Neural cell (in vitro differentiated cells): ENCODE measurements at regions not wholly inside any gene's neighbourhood (a gene's known extent, or its start where the extent isn't known, plus 50 kb on each side); places are given as distances from the start of the nearest gene placed in this dataset.

ENCODE experiments used
- H2AFZ ChIP-seq: fragments of 200-600, 300-800 bp; sonication (generic), shearing (Covaris generic); 2 replicates; pipeline ENCODE4 v1.6.0; 2014; ENCODE audit warnings: low read depth, mild to moderate bottlenecking, antibody characterized with exemption, low read length, moderate library complexity
- H3F3A ChIP-seq: fragments of 200-600 bp; shearing (Covaris generic); 2 replicates; pipeline ENCODE4 v1.6.1; 2016; ENCODE audit warnings: mild to moderate bottlenecking, moderate library complexity, mixed read lengths, antibody characterized with exemption, low read length; ENCODE audit not compliant: insufficient read depth, poor library complexity, severe bottlenecking
- H3K27ac ChIP-seq: fragments of 200-600, 300-800 bp; sonication (generic), shearing (Covaris generic); 2 replicates; pipeline ENCODE4 v1.5.1; 2014; ENCODE audit warnings: mild to moderate bottlenecking, low read length, moderate library complexity
- H3K27me3 ChIP-seq: fragments of 300-800, 200-600 bp; sonication (generic), shearing (Covaris generic); 2 replicates; pipeline ENCODE4 v1.6.0; 2014; ENCODE audit warnings: mild to moderate bottlenecking, low read depth, low read length, moderate library complexity; ENCODE audit not compliant: insufficient read depth
- H3K36me3 ChIP-seq: fragments of 300-800, 200-600 bp; sonication (generic), shearing (Covaris generic); 2 replicates; pipeline ENCODE4 v1.5.1; 2014; ENCODE audit warnings: mild to moderate bottlenecking, antibody characterized with exemption, low read length, moderate library complexity; ENCODE audit not compliant: insufficient read depth
- H3K4me2 ChIP-seq: fragments of 300-800, 200-600 bp; sonication (generic), shearing (Covaris generic); 2 replicates; pipeline ENCODE4 v1.6.0; 2014; ENCODE audit warnings: mild to moderate bottlenecking, low read length
- H3K4me3 ChIP-seq: fragments of 300-800, 200-600 bp; sonication (generic), shearing (Covaris generic); 2 replicates; pipeline ENCODE4 v1.5.1; 2014; ENCODE audit warnings: mild to moderate bottlenecking, low read length, moderate library complexity
- H3K79me2 ChIP-seq: fragments of 200-600 bp; shearing (Covaris generic); replicated peaks from 2 replicates; pipeline ENCODE4 v1.6.0; 2014; ENCODE audit warnings: mild to moderate bottlenecking, low read length, moderate library complexity; ENCODE audit not compliant: insufficient read depth
- H3K9ac ChIP-seq: fragments of 300-800, 200-600 bp; sonication (generic), shearing (Covaris generic); 2 replicates; pipeline ENCODE4 v1.6.1; 2016; ENCODE audit warnings: mild to moderate bottlenecking, low read length, mixed read lengths
- H3K9me2 ChIP-seq: fragments of 200-600 bp; shearing (Covaris generic); 2 replicates; pipeline ENCODE4 v1.6.1; 2016; ENCODE audit warnings: mild to moderate bottlenecking, low read length, mixed read lengths; ENCODE audit not compliant: insufficient read depth
- H3K9me3 ChIP-seq: fragments of 200-600, 300-800 bp; sonication (generic), shearing (Covaris generic); 2 replicates; pipeline ENCODE4 v1.6.1; 2016; ENCODE audit warnings: mild to moderate bottlenecking, mixed run types, low read length, moderate library complexity, mixed read lengths
- H4K20me1 ChIP-seq: fragments of 200-600 bp; shearing (Covaris generic); 2 replicates; pipeline ENCODE4 v1.6.1; 2016; ENCODE audit warnings: mild to moderate bottlenecking, mixed run types; ENCODE audit not compliant: insufficient read depth
- EP300 ChIP-seq: fragments of 450-650 bp; conservative IDR thresholded peaks from 2 replicates; pipeline ENCODE4 v1.6.1; 2014; ENCODE audit warnings: antibody characterized with exemption, mild to moderate bottlenecking, moderate library complexity; ENCODE audit not compliant: poor library complexity, severe bottlenecking
- EZH2 ChIP-seq: fragments of 200-600, 300-800 bp; shearing (Covaris generic), sonication (generic); IDR thresholded peaks from 2 replicates; pipeline ENCODE4 v1.6.1; 2014; ENCODE audit warnings: antibody characterized with exemption, low read length, borderline replicate concordance, mild to moderate bottlenecking; ENCODE audit not compliant: insufficient read depth, poor library complexity, severe bottlenecking
- MXI1 ChIP-seq: fragments of 450-650 bp; conservative IDR thresholded peaks from 2 replicates; pipeline ENCODE4 v1.6.1; 2014; ENCODE audit warnings: antibody characterized with exemption, mild to moderate bottlenecking; ENCODE audit not compliant: poor library complexity, severe bottlenecking
- POLR2AphosphoS5 ChIP-seq: IDR thresholded peaks from 2 replicates; pipeline ENCODE4 v1.6.1; 2012
- RAD21 ChIP-seq: fragments of 450-650 bp; conservative IDR thresholded peaks from 2 replicates; pipeline ENCODE4 v1.6.1; 2014; ENCODE audit warnings: antibody characterized with exemption, mild to moderate bottlenecking, moderate library complexity
- SMC3 ChIP-seq: fragments of 450-650 bp; conservative IDR thresholded peaks from 2 replicates; pipeline ENCODE4 v1.6.1; 2014; ENCODE audit warnings: antibody characterized with exemption, mild to moderate bottlenecking, moderate library complexity; ENCODE audit not compliant: poor library complexity
- TAF1 ChIP-seq: IDR thresholded peaks from 2 replicates; pipeline ENCODE4 v1.6.1; 2012; ENCODE audit warnings: low read depth
- TF ChIP-seq, protein P1 (sequence below): fragments of 450-650 bp; IDR thresholded peaks from 2 replicates; pipeline ENCODE4 v1.5.1; 2014; ENCODE audit warnings: antibody characterized with exemption, mild to moderate bottlenecking, moderate library complexity; ENCODE audit not compliant: poor library complexity, severe bottlenecking
- TF ChIP-seq, protein P2 (sequence below): IDR thresholded peaks from 2 replicates; pipeline ENCODE4 v1.6.1; 2012; ENCODE audit warnings: borderline replicate concordance

DNA sequence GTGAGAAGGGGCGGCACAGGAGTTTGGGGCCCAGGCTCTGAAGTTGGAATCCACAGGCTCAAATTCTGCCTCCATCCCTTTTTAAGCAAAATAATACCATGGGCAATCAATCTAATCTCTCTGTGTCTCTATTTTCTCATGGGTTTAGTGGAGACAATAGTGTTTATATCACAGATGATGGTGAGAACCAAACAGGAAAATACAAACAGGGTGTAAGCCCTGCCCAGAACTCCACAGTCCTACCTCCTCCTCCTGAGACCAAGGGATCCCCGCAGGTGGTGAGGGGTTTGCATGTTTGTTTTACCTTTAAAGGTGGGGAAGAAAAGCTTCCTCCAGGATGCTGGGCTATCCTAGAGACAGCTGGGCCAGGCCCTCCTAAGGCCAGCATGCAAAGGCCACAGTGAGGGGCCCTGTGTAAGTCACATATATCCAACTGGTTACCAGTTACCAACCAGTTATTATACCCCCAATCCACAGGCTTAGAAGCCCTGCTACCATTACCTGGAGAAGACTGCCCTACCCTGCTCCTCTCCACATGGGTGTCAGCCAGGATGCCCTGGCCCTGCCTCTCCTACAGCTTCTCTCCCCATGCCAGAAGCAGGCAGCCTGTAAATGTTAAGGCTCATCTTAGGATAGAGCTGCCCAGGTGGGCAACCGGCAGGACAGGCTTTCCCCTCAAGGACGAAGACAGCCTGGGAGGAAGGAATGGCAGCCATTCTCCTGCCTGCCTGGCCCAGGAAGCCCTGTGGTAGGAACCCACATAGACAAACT, 658.4 kb downstream of the UQCRFS1 start:
- Histone ChIP-seq H3K9me3 (no peaks in the 10 kb centered on the region), H3K36me3 (no peaks in the 10 kb centered on the region), H3K4me3 (no peak overlapping the region), H2AFZ (no peak overlapping the region), H3K27me3 (no peaks in the 10 kb centered on the region), H3K9me2 (no peaks in the 10 kb centered on the region), H3F3A (no peaks in the 10 kb centered on the region), H4K20me1 (no peaks in the 10 kb centered on the region), H3K4me2 (no peak overlapping the region), H3K27ac (no peak overlapping the region), H3K9ac (no peak overlapping the region), H3K79me2 (no peaks in the 10 kb centered on the region)
- TF ChIP-seq TAF1 = no peak
- no peak for TF ChIP-seq RAD21
- TF ChIP-seq MXI1 = no peak
- TF ChIP-seq, protein P1, sequence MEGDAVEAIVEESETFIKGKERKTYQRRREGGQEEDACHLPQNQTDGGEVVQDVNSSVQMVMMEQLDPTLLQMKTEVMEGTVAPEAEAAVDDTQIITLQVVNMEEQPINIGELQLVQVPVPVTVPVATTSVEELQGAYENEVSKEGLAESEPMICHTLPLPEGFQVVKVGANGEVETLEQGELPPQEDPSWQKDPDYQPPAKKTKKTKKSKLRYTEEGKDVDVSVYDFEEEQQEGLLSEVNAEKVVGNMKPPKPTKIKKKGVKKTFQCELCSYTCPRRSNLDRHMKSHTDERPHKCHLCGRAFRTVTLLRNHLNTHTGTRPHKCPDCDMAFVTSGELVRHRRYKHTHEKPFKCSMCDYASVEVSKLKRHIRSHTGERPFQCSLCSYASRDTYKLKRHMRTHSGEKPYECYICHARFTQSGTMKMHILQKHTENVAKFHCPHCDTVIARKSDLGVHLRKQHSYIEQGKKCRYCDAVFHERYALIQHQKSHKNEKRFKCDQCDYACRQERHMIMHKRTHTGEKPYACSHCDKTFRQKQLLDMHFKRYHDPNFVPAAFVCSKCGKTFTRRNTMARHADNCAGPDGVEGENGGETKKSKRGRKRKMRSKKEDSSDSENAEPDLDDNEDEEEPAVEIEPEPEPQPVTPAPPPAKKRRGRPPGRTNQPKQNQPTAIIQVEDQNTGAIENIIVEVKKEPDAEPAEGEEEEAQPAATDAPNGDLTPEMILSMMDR = no peak
- TF ChIP-seq EP300 = no peak
- no peak for TF ChIP-seq SMC3
- no peak for TF ChIP-seq EZH2
- no peak for TF ChIP-seq POLR2AphosphoS5
- TF ChIP-seq, protein P2, sequence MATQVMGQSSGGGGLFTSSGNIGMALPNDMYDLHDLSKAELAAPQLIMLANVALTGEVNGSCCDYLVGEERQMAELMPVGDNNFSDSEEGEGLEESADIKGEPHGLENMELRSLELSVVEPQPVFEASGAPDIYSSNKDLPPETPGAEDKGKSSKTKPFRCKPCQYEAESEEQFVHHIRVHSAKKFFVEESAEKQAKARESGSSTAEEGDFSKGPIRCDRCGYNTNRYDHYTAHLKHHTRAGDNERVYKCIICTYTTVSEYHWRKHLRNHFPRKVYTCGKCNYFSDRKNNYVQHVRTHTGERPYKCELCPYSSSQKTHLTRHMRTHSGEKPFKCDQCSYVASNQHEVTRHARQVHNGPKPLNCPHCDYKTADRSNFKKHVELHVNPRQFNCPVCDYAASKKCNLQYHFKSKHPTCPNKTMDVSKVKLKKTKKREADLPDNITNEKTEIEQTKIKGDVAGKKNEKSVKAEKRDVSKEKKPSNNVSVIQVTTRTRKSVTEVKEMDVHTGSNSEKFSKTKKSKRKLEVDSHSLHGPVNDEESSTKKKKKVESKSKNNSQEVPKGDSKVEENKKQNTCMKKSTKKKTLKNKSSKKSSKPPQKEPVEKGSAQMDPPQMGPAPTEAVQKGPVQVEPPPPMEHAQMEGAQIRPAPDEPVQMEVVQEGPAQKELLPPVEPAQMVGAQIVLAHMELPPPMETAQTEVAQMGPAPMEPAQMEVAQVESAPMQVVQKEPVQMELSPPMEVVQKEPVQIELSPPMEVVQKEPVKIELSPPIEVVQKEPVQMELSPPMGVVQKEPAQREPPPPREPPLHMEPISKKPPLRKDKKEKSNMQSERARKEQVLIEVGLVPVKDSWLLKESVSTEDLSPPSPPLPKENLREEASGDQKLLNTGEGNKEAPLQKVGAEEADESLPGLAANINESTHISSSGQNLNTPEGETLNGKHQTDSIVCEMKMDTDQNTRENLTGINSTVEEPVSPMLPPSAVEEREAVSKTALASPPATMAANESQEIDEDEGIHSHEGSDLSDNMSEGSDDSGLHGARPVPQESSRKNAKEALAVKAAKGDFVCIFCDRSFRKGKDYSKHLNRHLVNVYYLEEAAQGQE = no peak

DNA sequence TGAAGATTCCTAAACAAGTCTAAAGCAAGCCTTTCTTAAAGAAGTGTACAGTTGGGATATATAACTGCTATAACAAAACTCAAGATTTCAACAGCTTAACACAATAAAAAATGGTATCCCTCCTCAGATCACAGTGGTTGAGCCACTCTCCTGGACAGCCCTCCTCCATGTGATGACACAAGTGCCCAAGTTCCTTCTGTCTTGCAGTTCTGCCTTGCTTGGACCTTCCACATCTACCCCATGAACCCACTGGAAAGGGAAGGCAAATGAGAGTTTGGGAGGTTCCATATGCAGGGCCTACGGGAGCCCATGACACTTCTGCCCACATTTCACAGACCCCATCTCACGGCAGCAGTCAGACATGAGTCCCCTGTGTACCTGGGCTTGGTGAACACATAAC, 659.2 kb downstream of the UQCRFS1 start:
- Histone ChIP-seq H4K20me1 (no peaks in the 10 kb centered on the region), H3K79me2 (no peaks in the 10 kb centered on the region), H3K27ac (no peak overlapping the region), H3K4me3 (no peak overlapping the region), H3K4me2 (no peak overlapping the region), H3F3A (no peaks in the 10 kb centered on the region), H3K9me3 (no peaks in the 10 kb centered on the region), H3K36me3 (no peaks in the 10 kb centered on the region), H3K9me2 (no peaks in the 10 kb centered on the region), H3K27me3 (no peaks in the 10 kb centered on the region), H2AFZ (no peak overlapping the region), H3K9ac (no peak overlapping the region)
- TF ChIP-seq TAF1 = no peak
- no peak for TF ChIP-seq SMC3

DNA sequence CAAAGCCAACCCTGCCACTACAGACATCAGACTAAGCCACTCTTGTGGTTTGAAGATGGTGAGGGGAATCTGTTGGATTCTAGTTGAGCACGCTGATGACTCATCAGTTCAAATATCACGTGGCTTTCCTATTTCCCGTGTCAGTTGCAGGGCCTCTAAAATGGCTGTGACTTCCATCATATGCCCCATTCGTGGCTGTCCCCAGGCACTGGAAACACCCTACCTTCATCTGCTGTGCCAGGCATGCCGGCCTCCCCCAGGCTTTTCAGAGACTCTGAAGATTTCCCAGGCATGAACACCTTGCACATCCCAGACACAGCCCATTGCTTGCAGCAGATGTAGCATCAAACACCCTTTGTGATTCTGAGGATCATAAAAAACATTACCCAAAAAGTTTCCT, 659.9 kb downstream of the UQCRFS1 start:
- no peaks in the 10 kb centered on the region for H3K79me2 ChIP-seq
- H3K9me2 ChIP-seq = no peaks in the 10 kb centered on the region
- no peaks in the 10 kb centered on the region for H4K20me1 ChIP-seq
- H3F3A ChIP-seq = no peaks in the 10 kb centered on the region
- no peak overlapping the region for H3K27ac ChIP-seq
- TF ChIP-seq, protein P1 = no peak
- TF ChIP-seq POLR2AphosphoS5 = no peak
- no peak for TF ChIP-seq EZH2
- TF ChIP-seq SMC3 = no peak
- no peak for TF ChIP-seq EP300
- TF ChIP-seq TAF1 = no peak
- no peak for TF ChIP-seq RAD21
- no peak overlapping the region for H2AFZ ChIP-seq
- H3K4me2 ChIP-seq = no peak overlapping the region
- no peaks in the 10 kb centered on the region for H3K9me3 ChIP-seq
- H3K9ac ChIP-seq = no peak overlapping the region
- no peak overlapping the region for H3K4me3 ChIP-seq
- H3K27me3 ChIP-seq = no peaks in the 10 kb centered on the region
- H3K36me3 ChIP-seq = no peaks in the 10 kb centered on the region
